Esophagus squamous epithelium (tissue), 4 donors: ENCODE measurements at regions not wholly inside any gene's neighbourhood (a gene's known extent, or its start where the extent isn't known, plus 50 kb on each side); places are given as distances from the start of the nearest gene placed in this dataset.

Experiments used
- CTCF ChIP-seq, 6 experiments: fragments of 450-650 bp in 4 of 6; fragments of 200-600 bp in 2 of 6; sonication (generic) in 2 of 6; IDR thresholded peaks; one replicate each; pipeline ENCODE4 v1.5.1; 2016 to 2019; ENCODE audit warnings: antibody characterized with exemption in 6 of 6, mild to moderate bottlenecking in 4 of 6, moderate library complexity in 4 of 6
- POLR2A ChIP-seq, 4 donors: fragments of 450-650 bp; IDR thresholded peaks; one replicate each; pipeline ENCODE4 v1.6.1; 2017; ENCODE audit warnings: antibody characterized with exemption in 4 of 4, mild to moderate bottlenecking in 4 of 4, moderate library complexity in 3 of 4

DNA sequence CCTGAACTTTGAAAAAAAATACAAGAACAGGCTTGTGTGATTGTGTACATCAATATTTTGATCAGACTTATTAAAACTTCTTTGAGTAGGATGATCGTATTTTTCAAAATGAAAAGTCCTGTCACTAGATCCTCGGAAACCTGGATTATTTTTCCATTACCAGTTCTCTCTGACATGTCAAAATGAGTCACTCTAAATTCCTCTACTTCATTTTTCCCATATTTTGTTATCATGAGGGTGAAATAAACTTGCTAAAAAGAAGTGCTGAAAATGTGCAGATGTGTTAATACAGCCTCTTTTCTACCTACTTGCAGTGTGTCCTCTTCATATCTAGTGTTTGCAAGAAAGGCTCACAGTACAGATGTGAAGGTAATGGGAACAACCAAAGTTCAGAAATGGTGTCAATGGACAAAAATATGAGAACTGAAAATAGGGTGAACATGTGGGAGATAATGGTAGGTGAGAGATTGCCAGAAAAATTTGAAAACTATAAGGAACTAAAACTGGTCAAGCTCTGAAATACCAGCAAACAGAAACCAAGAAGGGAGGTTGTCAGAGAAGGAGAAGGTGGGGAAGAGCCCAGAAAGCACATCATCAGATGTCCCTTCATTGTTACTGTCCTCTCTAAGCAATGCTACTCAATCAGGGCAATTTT is 108.2 kb downstream of the EOMES start:
- TF ChIP-seq CTCF (IDR thresholded peaks at IDR 0.05), result no peak
- TF ChIP-seq POLR2A (IDR thresholded peaks at IDR 0.05), result no peak
